ENCODE measurements at regions not wholly inside any gene's neighbourhood (a gene's known extent, or its start where the extent isn't known, plus 50 kb on each side); places are given as distances from the start of the nearest gene placed in this dataset.

- Histone ChIP-seq H3K27me3 (replicated peaks in 1 of 2; ENCODE audit: control insufficient read depth in 2 of 2, extremely low read depth in 1 of 2, insufficient read depth in 2 of 2, low read length in 1 of 2) (peaks cover 0 to 3% of the 10 kb centered on the region in 2 experiments), H3K4me3 (ENCODE audit: control insufficient read depth in 1 of 2, extremely low read depth in 1 of 2, low read length in 1 of 2) (no peak overlapping the region), H3K9me3 (no peaks in the 10 kb centered on the region), H3K36me3 (ENCODE audit: control insufficient read depth in 2 of 2, extremely low read depth in 1 of 2, insufficient read depth in 1 of 2, low read length in 1 of 2) (no peaks in the 10 kb centered on the region), H3K4me1 (ENCODE audit: control insufficient read depth in 1 of 2, extremely low read depth in 1 of 2, insufficient read depth in 2 of 2, low read length in 2 of 2) (no peaks in the 10 kb centered on the region), H3K27ac (ENCODE audit: low read length) (no peak overlapping the region)
- Mint-ChIP-seq H3K9me3 (no peaks in the 10 kb centered on the region), H3K4me1 (no peaks in the 10 kb centered on the region), H3K36me3 (no peaks in the 10 kb centered on the region), H3K4me3 (no peak overlapping the region), H3K27ac (no peak overlapping the region), H3K27me3 (peaks cover 0 to 3% of the 10 kb centered on the region in 2 donors)
- ATAC-seq (replicated peaks in 1 of 4): no peak
- CTCF ChIA-PET: no interaction called here
- POLR2A ChIA-PET: no interaction called here
- 86% methylated on average over 5 of the region's 5 CpGs for WGBS (ENCODE audit: insufficient coverage)
- no peak for DNase-seq
Measured at GRCh38 chr16:79476580-79476979, 124.0 kb downstream of the MAF start.

DNA sequence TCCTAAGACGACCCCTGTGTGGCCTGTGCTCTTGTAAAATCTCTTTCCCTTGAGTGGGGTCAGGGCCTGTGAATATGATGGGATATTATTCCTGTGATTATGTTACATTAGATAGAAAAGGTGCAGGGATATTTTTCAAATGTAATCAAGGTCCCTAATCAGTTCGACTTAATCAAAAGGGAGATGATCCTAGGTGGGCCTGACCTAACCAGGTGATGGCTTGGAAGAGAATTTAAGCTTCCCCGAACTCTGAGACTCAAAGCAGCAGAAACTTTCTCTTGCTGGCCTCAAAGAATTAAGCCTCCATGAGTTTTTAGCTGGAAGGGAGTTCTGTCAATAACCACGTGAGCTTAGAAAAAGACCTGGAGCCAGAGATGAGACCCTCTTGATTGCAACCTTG lies 124.7 kb downstream of the MAF start:
- Mint-ChIP-seq H3K36me3 (no peaks in the 10 kb centered on the region), H3K4me3 (no peak overlapping the region), H3K27ac (no peak overlapping the region), H3K27me3 (peaks cover 0 to 3% of the 10 kb centered on the region in 2 donors), H3K9me3 (no peaks in the 10 kb centered on the region), H3K4me1 (no peaks in the 10 kb centered on the region)
- Histone ChIP-seq H3K27me3 (replicated peaks in 1 of 2; ENCODE audit: control insufficient read depth in 2 of 2, extremely low read depth in 1 of 2, insufficient read depth in 2 of 2, low read length in 1 of 2) (peaks cover 0 to 3% of the 10 kb centered on the region in 2 experiments), H3K36me3 (ENCODE audit: control insufficient read depth in 2 of 2, extremely low read depth in 1 of 2, insufficient read depth in 1 of 2, low read length in 1 of 2) (no peaks in the 10 kb centered on the region), H3K27ac (ENCODE audit: low read length) (no peak overlapping the region), H3K4me1 (ENCODE audit: control insufficient read depth in 1 of 2, extremely low read depth in 1 of 2, insufficient read depth in 2 of 2, low read length in 2 of 2) (no peaks in the 10 kb centered on the region), H3K9me3 (no peaks in the 10 kb centered on the region), H3K4me3 (ENCODE audit: control insufficient read depth in 1 of 2, extremely low read depth in 1 of 2, low read length in 1 of 2) (no peak overlapping the region)
- DNase-seq: no peak
- ChIA-PET POLR2A (no interaction called here), CTCF (no interaction called here)
- 89% methylated on average over 4 of the region's 4 CpGs for WGBS (ENCODE audit: insufficient coverage)
- ATAC-seq (replicated peaks in 1 of 4): no peak

DNA sequence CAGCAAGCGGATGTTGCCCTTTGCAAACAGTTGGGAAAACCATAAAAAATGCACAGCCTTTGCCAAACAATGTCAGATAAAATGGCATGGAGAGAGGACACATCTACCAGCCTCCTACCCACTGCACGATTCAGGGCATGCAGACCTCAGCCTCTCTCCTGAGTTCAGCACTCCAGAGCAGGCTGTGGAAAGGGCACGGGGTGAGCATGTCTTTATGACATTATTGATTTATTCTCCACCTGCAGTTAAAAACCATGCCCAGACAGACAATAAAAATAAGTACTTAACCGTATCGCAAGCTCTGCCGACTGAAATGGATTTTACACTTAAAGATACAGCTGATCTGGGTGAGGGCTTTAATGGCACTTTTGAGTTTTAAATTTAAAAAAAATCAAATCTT lies 127.1 kb downstream of the MAF start:
- no peak overlapping the region for H3K4me3 Mint-ChIP-seq
- Histone ChIP-seq H3K27me3 (replicated peaks in 1 of 2; ENCODE audit: control insufficient read depth in 2 of 2, extremely low read depth in 1 of 2, insufficient read depth in 2 of 2, low read length in 1 of 2) (peaks cover 0 to 3% of the 10 kb centered on the region in 2 experiments), H3K4me1 (ENCODE audit: control insufficient read depth in 1 of 2, extremely low read depth in 1 of 2, insufficient read depth in 2 of 2, low read length in 2 of 2) (no peaks in the 10 kb centered on the region), H3K36me3 (ENCODE audit: control insufficient read depth in 2 of 2, extremely low read depth in 1 of 2, insufficient read depth in 1 of 2, low read length in 1 of 2) (no peaks in the 10 kb centered on the region), H3K27ac (ENCODE audit: low read length) (no peak overlapping the region), H3K4me3 (ENCODE audit: control insufficient read depth in 1 of 2, extremely low read depth in 1 of 2, low read length in 1 of 2) (no peak overlapping the region), H3K9me3 (no peaks in the 10 kb centered on the region)
- H3K9me3 Mint-ChIP-seq: no peaks in the 10 kb centered on the region
- H3K27ac Mint-ChIP-seq: no peak overlapping the region
- no peaks in the 10 kb centered on the region for H3K27me3 Mint-ChIP-seq
- ATAC-seq (replicated peaks in 1 of 4) (no peak), DNase-seq (no peak)
- 80% methylated on average over 2 of the region's 6 CpGs for WGBS (ENCODE audit: insufficient coverage)
- no peaks in the 10 kb centered on the region for H3K36me3 Mint-ChIP-seq
- ChIA-PET CTCF (no interaction called here), POLR2A (no interaction called here)
- H3K4me1 Mint-ChIP-seq: no peaks in the 10 kb centered on the region

- H3K27ac ChIP-seq (ENCODE audit: low read length): no peak overlapping the region
- no peak for ATAC-seq (replicated peaks in 1 of 4)
- ChIA-PET POLR2A (no interaction called here), CTCF (no interaction called here)
- H3K27me3 ChIP-seq (replicated peaks in 1 of 2; ENCODE audit: control insufficient read depth in 2 of 2, extremely low read depth in 1 of 2, insufficient read depth in 2 of 2, low read length in 1 of 2): peaks cover 0 to 3% of the 10 kb centered on the region in 2 experiments
- H3K36me3 ChIP-seq (ENCODE audit: control insufficient read depth in 2 of 2, extremely low read depth in 1 of 2, insufficient read depth in 1 of 2, low read length in 1 of 2): no peaks in the 10 kb centered on the region
- no peaks in the 10 kb centered on the region for H3K9me3 ChIP-seq
- Mint-ChIP-seq H3K27me3 (no peaks in the 10 kb centered on the region), H3K27ac (no peak overlapping the region), H3K4me3 (no peak overlapping the region), H3K9me3 (no peaks in the 10 kb centered on the region), H3K36me3 (no peaks in the 10 kb centered on the region), H3K4me1 (no peaks in the 10 kb centered on the region)
- H3K4me1 ChIP-seq (ENCODE audit: control insufficient read depth in 1 of 2, extremely low read depth in 1 of 2, insufficient read depth in 2 of 2, low read length in 2 of 2): no peaks in the 10 kb centered on the region
- no peak for DNase-seq
- H3K4me3 ChIP-seq (ENCODE audit: control insufficient read depth in 1 of 2, extremely low read depth in 1 of 2, low read length in 1 of 2): no peak overlapping the region
- no CpG with 5 or more reads among the region's 3 CpGs for WGBS (ENCODE audit: insufficient coverage)
Measured at GRCh38 chr16:79472426-79472825, 128.1 kb downstream of the MAF start.

DNA sequence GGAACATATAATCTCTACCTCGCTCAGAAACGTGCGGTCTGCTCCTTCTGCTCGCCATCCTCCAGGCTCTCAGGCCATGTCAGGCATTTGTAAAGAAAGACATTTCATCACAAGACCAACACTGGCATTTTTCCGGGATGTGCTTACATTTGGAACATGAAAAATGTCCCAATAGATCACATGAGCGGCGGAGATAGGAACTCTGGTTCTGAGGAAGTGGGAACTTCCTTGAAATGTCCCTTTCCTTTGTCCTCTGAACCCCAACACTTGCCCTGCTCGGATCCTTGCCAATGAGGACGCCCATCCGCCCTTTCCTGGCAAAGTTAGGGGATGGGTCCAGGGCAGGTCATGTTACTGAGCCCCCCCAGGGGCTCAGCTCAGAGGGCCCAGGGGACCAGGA lies 130.5 kb downstream of the MAF start:
- Histone ChIP-seq H3K4me1 (ENCODE audit: control insufficient read depth in 1 of 2, extremely low read depth in 1 of 2, insufficient read depth in 2 of 2, low read length in 2 of 2) (no peaks in the 10 kb centered on the region), H3K27me3 (replicated peaks in 1 of 2; ENCODE audit: control insufficient read depth in 2 of 2, extremely low read depth in 1 of 2, insufficient read depth in 2 of 2, low read length in 1 of 2) (peaks cover 0 to 3% of the 10 kb centered on the region in 2 experiments), H3K4me3 (ENCODE audit: control insufficient read depth in 1 of 2, extremely low read depth in 1 of 2, low read length in 1 of 2) (no peak overlapping the region), H3K27ac (ENCODE audit: low read length) (no peak overlapping the region), H3K9me3 (no peaks in the 10 kb centered on the region), H3K36me3 (ENCODE audit: control insufficient read depth in 2 of 2, extremely low read depth in 1 of 2, insufficient read depth in 1 of 2, low read length in 1 of 2) (no peaks in the 10 kb centered on the region)
- Mint-ChIP-seq H3K27ac (no peak overlapping the region), H3K4me1 (no peaks in the 10 kb centered on the region), H3K4me3 (no peak overlapping the region), H3K9me3 (no peaks in the 10 kb centered on the region), H3K36me3 (no peaks in the 10 kb centered on the region), H3K27me3 (no peaks in the 10 kb centered on the region)
- DNase-seq: no peak
- WGBS (ENCODE audit: insufficient coverage): 100% methylated on average over 1 of the region's 10 CpGs
- POLR2A ChIA-PET: no interaction called here
- no peak for ATAC-seq (replicated peaks in 1 of 4)
- CTCF ChIA-PET: no interaction called here

DNA sequence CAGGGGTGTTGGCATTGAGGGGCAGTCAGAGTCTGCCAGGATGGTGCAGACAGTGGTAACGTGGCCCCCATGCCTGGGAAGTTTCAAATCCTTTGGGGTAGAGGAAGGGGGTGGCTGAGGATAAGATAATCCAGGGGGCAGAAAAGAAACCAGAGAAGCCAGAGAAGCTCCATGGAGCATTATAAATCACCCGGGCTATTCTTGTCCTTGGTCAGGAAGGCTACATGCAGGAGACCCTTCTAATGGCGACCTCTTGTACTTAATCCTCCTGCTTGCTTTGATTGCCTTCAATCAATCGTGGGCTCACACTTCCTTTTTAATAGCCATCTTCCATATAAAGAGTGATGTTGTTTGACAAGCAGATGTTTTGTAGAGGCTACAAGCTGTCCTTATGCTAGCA lies 131.9 kb downstream of the MAF start:
- Mint-ChIP-seq H3K27me3 (peaks cover 2 to 3% of the 10 kb centered on the region in 2 donors), H3K36me3 (no peaks in the 10 kb centered on the region), H3K27ac (no peak overlapping the region), H3K4me1 (no peaks in the 10 kb centered on the region), H3K4me3 (no peak overlapping the region), H3K9me3 (no peaks in the 10 kb centered on the region)
- no peaks in the 10 kb centered on the region for H3K36me3 ChIP-seq (ENCODE audit: control insufficient read depth in 2 of 2, extremely low read depth in 1 of 2, insufficient read depth in 1 of 2, low read length in 1 of 2)
- ChIA-PET CTCF (no interaction called here), POLR2A (no interaction called here)
- no peaks in the 10 kb centered on the region for H3K4me1 ChIP-seq (ENCODE audit: control insufficient read depth in 1 of 2, extremely low read depth in 1 of 2, insufficient read depth in 2 of 2, low read length in 2 of 2)
- H3K9me3 ChIP-seq: no peaks in the 10 kb centered on the region
- no peak for ATAC-seq (replicated peaks in 1 of 4)
- H3K27me3 ChIP-seq (replicated peaks in 1 of 2; ENCODE audit: control insufficient read depth in 2 of 2, extremely low read depth in 1 of 2, insufficient read depth in 2 of 2, low read length in 1 of 2): peaks cover 0 to 3% of the 10 kb centered on the region in 2 experiments
- DNase-seq: no peak
- no peak overlapping the region for H3K4me3 ChIP-seq (ENCODE audit: control insufficient read depth in 1 of 2, extremely low read depth in 1 of 2, low read length in 1 of 2)
- WGBS (ENCODE audit: insufficient coverage): 100% methylated on average over 1 of the region's 4 CpGs
- no peak overlapping the region for H3K27ac ChIP-seq (ENCODE audit: low read length)

- no peaks in the 10 kb centered on the region for H3K4me1 Mint-ChIP-seq
- ChIA-PET POLR2A (no interaction called here), CTCF (no interaction called here)
- Histone ChIP-seq H3K4me3 (ENCODE audit: control insufficient read depth in 1 of 2, extremely low read depth in 1 of 2, low read length in 1 of 2) (no peak overlapping the region), H3K9me3 (no peaks in the 10 kb centered on the region), H3K27ac (ENCODE audit: low read length) (no peak overlapping the region), H3K27me3 (replicated peaks in 1 of 2; ENCODE audit: control insufficient read depth in 2 of 2, extremely low read depth in 1 of 2, insufficient read depth in 2 of 2, low read length in 1 of 2) (no peaks in the 10 kb centered on the region), H3K4me1 (ENCODE audit: control insufficient read depth in 1 of 2, extremely low read depth in 1 of 2, insufficient read depth in 2 of 2, low read length in 2 of 2) (no peaks in the 10 kb centered on the region), H3K36me3 (ENCODE audit: control insufficient read depth in 2 of 2, extremely low read depth in 1 of 2, insufficient read depth in 1 of 2, low read length in 1 of 2) (no peaks in the 10 kb centered on the region)
- peaks cover 2 to 3% of the 10 kb centered on the region in 2 donors for H3K27me3 Mint-ChIP-seq
- H3K36me3 Mint-ChIP-seq: no peaks in the 10 kb centered on the region
- 84% methylated on average over 9 of the region's 10 CpGs for WGBS (ENCODE audit: insufficient coverage)
- H3K27ac Mint-ChIP-seq: no peak overlapping the region
- no peak for ATAC-seq (replicated peaks in 1 of 4)
- DNase-seq: no peak
- no peaks in the 10 kb centered on the region for H3K9me3 Mint-ChIP-seq
- no peak overlapping the region for H3K4me3 Mint-ChIP-seq
Measured at GRCh38 chr16:79468121-79468552, 132.4 kb downstream of the MAF start.
